ENCODE measurements at regions not wholly inside any gene's neighbourhood (a gene's known extent, or its start where the extent isn't known, plus 50 kb on each side); places are given as distances from the start of the nearest gene placed in this dataset.
A peak's percentile ranks its signal among the peaks of the same experiment; 100 is the strongest.

DNA sequence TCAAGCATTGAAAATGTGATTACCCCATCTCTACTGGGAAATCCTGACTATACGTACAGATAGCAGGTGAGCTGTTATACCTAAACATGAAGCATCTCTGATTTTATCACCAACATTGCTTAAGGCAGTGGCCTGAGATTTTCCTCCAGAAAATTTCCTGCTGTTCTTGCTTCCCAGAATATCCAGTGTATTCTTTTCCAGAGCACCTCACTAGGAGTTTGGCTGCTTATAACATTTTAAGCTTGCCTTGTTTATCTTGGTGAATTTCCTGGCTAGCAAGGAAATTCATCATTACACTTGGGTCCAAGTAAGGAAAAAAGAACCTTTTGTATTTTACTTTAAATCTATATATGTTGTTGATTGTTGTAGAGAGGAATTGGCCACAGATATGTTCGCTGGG, 73.0 kb upstream of the CLCN4 start:
- Histone ChIP-seq H3K4me3 (ENCODE audit: low read length) (no peak overlapping the region), H3K27me3 (ENCODE audit: low read length) (no peaks in the 10 kb centered on the region), H3K4me1 (ENCODE audit: low read length) (no peaks in the 10 kb centered on the region), H3K4me2 (ENCODE audit: low read depth, low read length, poor library complexity, severe bottlenecking) (no peak overlapping the region), H3K36me3 (ENCODE audit: insufficient read depth, low read length) (no peaks in the 10 kb centered on the region), H2AFZ (ENCODE audit: low read length) (no peak overlapping the region), H3K79me2 (ENCODE audit: low read length) (no peaks in the 10 kb centered on the region), H3K27ac (ENCODE audit: low read length) (no peak overlapping the region), H3K9ac (ENCODE audit: low read length) (no peak overlapping the region), H3K9me3 (ENCODE audit: low read length) (no peaks in the 10 kb centered on the region), H4K20me1 (ENCODE audit: insufficient read depth, low read depth, low read length) (no peaks in the 10 kb centered on the region), H3K9me2 (replicated peaks; ENCODE audit: insufficient read depth, low read length) (no peaks in the 10 kb centered on the region)
- DNase-seq, result no peak

DNA sequence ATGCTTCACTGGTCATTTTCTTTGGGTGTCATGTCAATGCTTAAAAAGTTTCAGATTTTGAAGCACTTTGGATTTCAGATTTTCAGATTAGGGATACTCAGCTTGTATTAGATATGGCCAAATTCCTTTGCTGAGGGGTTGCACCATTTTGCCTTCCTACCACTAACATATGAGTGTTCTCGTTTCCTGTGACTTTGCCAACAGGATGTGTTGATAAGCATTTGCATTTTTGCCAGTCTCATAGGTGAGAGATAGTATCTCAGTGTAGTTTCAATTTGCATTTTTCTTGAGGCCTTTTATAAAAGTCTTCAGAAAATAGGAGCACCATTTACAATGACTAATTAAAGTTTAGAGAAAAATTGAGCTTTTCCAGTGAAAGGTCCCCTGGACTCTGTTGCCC, 71.6 kb upstream of the CLCN4 start:
- no peak overlapping the region for H3K4me2 ChIP-seq (ENCODE audit: low read depth, low read length, poor library complexity, severe bottlenecking)
- H2AFZ ChIP-seq (ENCODE audit: low read length), result no peak overlapping the region
- no peak for DNase-seq

DNA sequence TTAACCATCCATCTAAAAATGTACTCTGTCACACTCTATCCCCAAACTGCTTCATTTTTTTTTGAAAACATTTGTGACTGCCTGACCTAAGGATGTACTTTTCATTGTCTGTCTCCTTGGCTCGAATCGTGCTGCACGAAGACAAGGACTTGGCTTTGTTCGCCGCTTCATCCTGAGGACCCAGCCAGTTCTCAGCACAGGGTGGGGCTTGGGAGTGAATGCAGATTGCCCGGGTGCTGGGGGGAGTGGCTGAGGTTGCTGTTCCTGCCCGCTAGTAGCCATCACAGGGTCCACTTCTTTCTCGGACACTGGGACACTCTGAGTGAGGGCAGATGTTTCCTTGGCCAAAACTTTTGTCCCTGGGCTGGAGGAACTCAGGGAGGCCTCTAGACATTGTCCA, 70.1 kb upstream of the CLCN4 start:
- no peaks in the 10 kb centered on the region for H3K79me2 ChIP-seq (ENCODE audit: low read length)
- H3K27ac ChIP-seq (ENCODE audit: low read length), result no peak overlapping the region
- H2AFZ ChIP-seq (ENCODE audit: low read length), result no peak overlapping the region
- H3K9me3 ChIP-seq (ENCODE audit: low read length), result no peaks in the 10 kb centered on the region
- no peaks in the 10 kb centered on the region for H3K27me3 ChIP-seq (ENCODE audit: low read length)
- H3K9me2 ChIP-seq (replicated peaks; ENCODE audit: insufficient read depth, low read length), result no peaks in the 10 kb centered on the region
- H3K9ac ChIP-seq (ENCODE audit: low read length), result no peak overlapping the region
- no peaks in the 10 kb centered on the region for H3K4me1 ChIP-seq (ENCODE audit: low read length)
- no peak for DNase-seq
- no peaks in the 10 kb centered on the region for H4K20me1 ChIP-seq (ENCODE audit: insufficient read depth, low read depth, low read length)
- H3K4me3 ChIP-seq (ENCODE audit: low read length), result no peak overlapping the region
- no peaks in the 10 kb centered on the region for H3K36me3 ChIP-seq (ENCODE audit: insufficient read depth, low read length)
- no peak overlapping the region for H3K4me2 ChIP-seq (ENCODE audit: low read depth, low read length, poor library complexity, severe bottlenecking)

More for the DNA sequence above, 71.6 kb upstream of the CLCN4 start:
- Histone ChIP-seq H3K9ac (ENCODE audit: low read length) (no peak overlapping the region), H4K20me1 (ENCODE audit: insufficient read depth, low read depth, low read length) (no peaks in the 10 kb centered on the region), H3K27ac (ENCODE audit: low read length) (no peak overlapping the region), H3K36me3 (ENCODE audit: insufficient read depth, low read length) (no peaks in the 10 kb centered on the region), H3K27me3 (ENCODE audit: low read length) (no peaks in the 10 kb centered on the region), H3K9me3 (ENCODE audit: low read length) (no peaks in the 10 kb centered on the region), H3K4me1 (ENCODE audit: low read length) (no peaks in the 10 kb centered on the region), H3K79me2 (ENCODE audit: low read length) (no peaks in the 10 kb centered on the region), H3K9me2 (replicated peaks; ENCODE audit: insufficient read depth, low read length) (no peaks in the 10 kb centered on the region), H3K4me3 (ENCODE audit: low read length) (no peak overlapping the region)

DNA sequence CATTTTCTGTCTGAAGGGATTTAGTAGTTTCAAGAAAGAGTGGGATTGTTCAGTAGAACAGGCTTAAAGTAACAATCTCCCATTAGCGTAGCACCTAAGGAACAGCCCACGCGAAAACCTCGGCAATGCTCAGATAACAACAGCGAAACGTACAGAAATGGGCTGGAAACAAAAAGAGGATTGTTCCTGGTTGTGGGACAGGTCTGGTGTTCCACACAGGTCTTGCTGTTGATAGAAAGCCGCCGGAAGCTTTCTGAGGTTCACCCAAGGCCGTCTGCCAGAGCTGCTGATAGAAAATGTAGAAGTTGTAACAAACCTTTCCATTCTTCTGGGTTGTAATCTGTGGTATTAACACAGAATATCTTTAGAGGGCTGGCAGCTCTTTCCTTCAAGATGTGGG, 69.4 kb upstream of the CLCN4 start:
- Histone ChIP-seq H3K79me2 (ENCODE audit: low read length) (no peaks in the 10 kb centered on the region), H3K4me3 (ENCODE audit: low read length) (no peak overlapping the region), H3K36me3 (ENCODE audit: insufficient read depth, low read length) (no peaks in the 10 kb centered on the region), H3K4me1 (ENCODE audit: low read length) (no peaks in the 10 kb centered on the region), H3K9me3 (ENCODE audit: low read length) (no peaks in the 10 kb centered on the region), H4K20me1 (ENCODE audit: insufficient read depth, low read depth, low read length) (no peaks in the 10 kb centered on the region), H3K9me2 (replicated peaks; ENCODE audit: insufficient read depth, low read length) (no peaks in the 10 kb centered on the region), H3K27me3 (ENCODE audit: low read length) (no peaks in the 10 kb centered on the region), H3K4me2 (ENCODE audit: low read depth, low read length, poor library complexity, severe bottlenecking) (no peak overlapping the region), H3K27ac (ENCODE audit: low read length) (no peak overlapping the region), H3K9ac (ENCODE audit: low read length) (no peak overlapping the region), H2AFZ (ENCODE audit: low read length) (no peak overlapping the region)
- DNase-seq, result no peak

DNA sequence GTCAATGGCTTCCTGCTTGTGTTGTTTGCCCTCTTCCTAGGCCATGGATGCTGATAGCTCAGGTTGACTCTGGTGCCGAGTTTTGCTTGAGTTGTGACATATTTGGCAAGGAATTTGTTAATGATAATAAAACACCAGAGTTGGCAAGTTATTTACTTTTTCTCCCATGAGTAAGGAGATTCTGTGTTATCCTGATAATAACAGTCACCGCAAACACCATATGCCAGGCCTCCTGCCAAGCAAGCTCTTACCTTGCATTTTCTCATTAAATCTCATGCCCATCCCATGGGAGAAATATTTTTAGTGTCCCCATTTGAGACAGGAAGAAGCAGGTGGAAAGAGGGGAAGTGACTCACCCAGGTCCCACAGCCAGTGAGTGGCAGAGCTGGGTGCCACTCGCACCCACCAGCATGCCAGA, 67.4 kb upstream of the CLCN4 start:
- H3K9ac ChIP-seq (ENCODE audit: low read length), result no peak overlapping the region
- H3K4me2 ChIP-seq (ENCODE audit: low read depth, low read length, poor library complexity, severe bottlenecking), result no peak overlapping the region
- H3K9me2 ChIP-seq (replicated peaks; ENCODE audit: insufficient read depth, low read length), result no peaks in the 10 kb centered on the region
- no peaks in the 10 kb centered on the region for H3K4me1 ChIP-seq (ENCODE audit: low read length)
- no peaks in the 10 kb centered on the region for H4K20me1 ChIP-seq (ENCODE audit: insufficient read depth, low read depth, low read length)
- H3K27ac ChIP-seq (ENCODE audit: low read length), result no peak overlapping the region
- no peaks in the 10 kb centered on the region for H3K36me3 ChIP-seq (ENCODE audit: insufficient read depth, low read length)
- H2AFZ ChIP-seq (ENCODE audit: low read length), result no peak overlapping the region
- no peaks in the 10 kb centered on the region for H3K9me3 ChIP-seq (ENCODE audit: low read length)
- DNase-seq, result peak; percentile 30
- no peak overlapping the region for H3K4me3 ChIP-seq (ENCODE audit: low read length)
- 0 out of 2 replicates have a peak, but pooled peaks cover 2% of the 10 kb centered on the region for H3K27me3 ChIP-seq (ENCODE audit: low read length)
- H3K79me2 ChIP-seq (ENCODE audit: low read length), result no peaks in the 10 kb centered on the region

DNA sequence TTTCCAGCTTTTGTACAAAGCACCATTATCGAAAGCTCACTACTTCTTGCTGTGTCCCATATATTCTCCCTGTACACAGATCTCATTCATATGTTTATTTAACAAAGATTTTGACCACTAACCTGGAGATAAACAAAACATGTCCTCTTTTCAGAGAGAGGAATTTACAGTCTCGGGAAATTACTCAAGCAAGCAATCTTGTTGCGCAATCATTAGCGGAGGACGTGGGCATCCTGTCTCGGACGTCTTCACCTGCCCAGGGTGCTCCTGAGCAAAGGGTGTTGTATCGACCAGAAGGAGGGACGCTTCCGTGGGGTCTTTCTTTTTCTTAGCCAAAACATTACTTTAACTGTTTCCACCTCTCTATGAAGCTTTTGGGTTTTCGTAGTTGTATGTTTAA, 66.5 kb upstream of the CLCN4 start:
- Histone ChIP-seq H3K79me2 (ENCODE audit: low read length) (no peaks in the 10 kb centered on the region), H3K4me1 (ENCODE audit: low read length) (no peaks in the 10 kb centered on the region), H4K20me1 (ENCODE audit: insufficient read depth, low read depth, low read length) (no peaks in the 10 kb centered on the region), H3K36me3 (ENCODE audit: insufficient read depth, low read length) (no peaks in the 10 kb centered on the region), H3K27ac (ENCODE audit: low read length) (no peak overlapping the region), H3K4me3 (ENCODE audit: low read length) (no peak overlapping the region), H3K4me2 (ENCODE audit: low read depth, low read length, poor library complexity, severe bottlenecking) (no peak overlapping the region), H3K9me2 (replicated peaks; ENCODE audit: insufficient read depth, low read length) (no peaks in the 10 kb centered on the region), H3K27me3 (ENCODE audit: low read length) (0 out of 2 replicates have a peak, but pooled peaks cover 2% of the 10 kb centered on the region), H3K9ac (ENCODE audit: low read length) (no peak overlapping the region), H3K9me3 (ENCODE audit: low read length) (no peaks in the 10 kb centered on the region), H2AFZ (ENCODE audit: low read length) (no peak overlapping the region)
- DNase-seq, result no peak

DNA sequence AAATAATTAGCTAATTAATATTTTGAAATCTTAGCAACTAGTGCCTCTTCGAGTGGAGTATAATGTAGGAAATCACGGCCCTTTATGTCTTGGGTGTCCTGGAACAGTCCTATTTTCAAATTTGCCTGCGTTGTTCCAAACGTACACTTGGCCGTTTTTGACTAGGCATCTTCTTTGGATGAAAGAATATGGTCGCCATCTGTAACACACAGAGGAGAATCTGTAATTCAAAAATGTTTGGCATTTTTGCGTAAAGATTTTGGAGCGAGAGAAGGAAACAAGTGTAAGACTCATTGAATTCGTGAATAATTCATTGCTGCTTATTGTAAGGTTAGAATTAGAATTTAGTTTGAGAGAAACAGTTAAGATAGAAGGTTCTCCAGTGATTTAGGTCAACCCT, 61.5 kb upstream of the CLCN4 start:
- no peak overlapping the region for H3K9ac ChIP-seq (ENCODE audit: low read length)
- peaks cover 6% of the 10 kb centered on the region; the same call in 1 of the 2 replicates for H3K4me1 ChIP-seq (ENCODE audit: low read length)
- no peak for DNase-seq
- H3K27me3 ChIP-seq (ENCODE audit: low read length), result 0 out of 2 replicates have a peak, but pooled peaks cover 2% of the 10 kb centered on the region
- no peak overlapping the region for H3K4me2 ChIP-seq (ENCODE audit: low read depth, low read length, poor library complexity, severe bottlenecking)
- H3K36me3 ChIP-seq (ENCODE audit: insufficient read depth, low read length), result no peaks in the 10 kb centered on the region
- H4K20me1 ChIP-seq (ENCODE audit: insufficient read depth, low read depth, low read length), result no peaks in the 10 kb centered on the region
- no peaks in the 10 kb centered on the region for H3K9me3 ChIP-seq (ENCODE audit: low read length)
- no peak overlapping the region for H3K27ac ChIP-seq (ENCODE audit: low read length)
- H3K79me2 ChIP-seq (ENCODE audit: low read length), result no peaks in the 10 kb centered on the region
- no peak overlapping the region for H3K4me3 ChIP-seq (ENCODE audit: low read length)
- H3K9me2 ChIP-seq (replicated peaks; ENCODE audit: insufficient read depth, low read length), result no peaks in the 10 kb centered on the region
- no peak overlapping the region for H2AFZ ChIP-seq (ENCODE audit: low read length)

DNA sequence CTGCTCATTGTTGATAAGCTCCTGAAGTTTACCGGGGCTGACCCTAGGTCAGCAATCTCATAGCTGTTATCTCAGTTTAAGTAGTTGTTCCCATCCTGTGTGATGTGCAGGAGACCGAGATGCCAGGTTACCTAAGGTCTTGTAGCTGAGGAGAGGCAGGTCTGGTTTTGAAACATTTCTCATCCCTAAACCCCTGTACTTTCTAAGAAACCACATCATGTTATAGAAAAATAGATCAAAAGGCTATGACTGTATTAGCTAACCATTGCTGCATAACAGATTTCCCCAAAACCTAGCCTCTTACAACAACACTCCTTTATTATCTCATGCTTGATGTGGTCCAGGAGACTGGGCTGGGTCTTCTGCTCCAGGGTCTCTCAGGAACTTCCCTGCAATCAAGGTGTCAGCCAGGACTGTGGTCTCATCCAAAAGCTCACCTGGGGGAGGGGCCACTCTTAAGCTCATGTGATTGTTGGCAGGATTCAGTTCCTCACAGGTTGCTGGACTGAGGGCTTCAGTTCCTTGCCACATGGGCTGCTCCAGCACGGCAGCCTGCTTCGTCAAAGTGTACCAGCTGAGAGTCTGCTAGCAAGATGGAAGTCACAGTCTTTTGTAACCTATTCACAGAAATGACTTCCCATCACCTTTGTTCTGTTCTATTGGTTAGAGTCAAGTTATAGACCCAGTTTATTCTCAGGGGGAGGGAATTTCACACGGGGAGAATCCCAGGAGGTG, 60.9 kb upstream of the CLCN4 start:
- Histone ChIP-seq H4K20me1 (ENCODE audit: insufficient read depth, low read depth, low read length) (no peaks in the 10 kb centered on the region), H3K79me2 (ENCODE audit: low read length) (no peaks in the 10 kb centered on the region), H3K27me3 (ENCODE audit: low read length) (0 out of 2 replicates have a peak, but pooled peaks cover 2% of the 10 kb centered on the region), H3K4me3 (ENCODE audit: low read length) (no peak overlapping the region), H2AFZ (ENCODE audit: low read length) (no peak overlapping the region), H3K9ac (ENCODE audit: low read length) (no peak overlapping the region), H3K4me2 (ENCODE audit: low read depth, low read length, poor library complexity, severe bottlenecking) (no peak overlapping the region), H3K27ac (ENCODE audit: low read length) (no peak overlapping the region), H3K9me3 (ENCODE audit: low read length) (no peaks in the 10 kb centered on the region), H3K36me3 (ENCODE audit: insufficient read depth, low read length) (no peaks in the 10 kb centered on the region), H3K9me2 (replicated peaks; ENCODE audit: insufficient read depth, low read length) (no peaks in the 10 kb centered on the region), H3K4me1 (ENCODE audit: low read length) (peaks cover 6% of the 10 kb centered on the region; the same call in 1 of the 2 replicates)
- peak; percentile 20 for DNase-seq
